ENCODE measurements at regions not wholly inside any gene's neighbourhood (a gene's known extent, or its start where the extent isn't known, plus 50 kb on each side); places are given as distances from the start of the nearest gene placed in this dataset.

DNA sequence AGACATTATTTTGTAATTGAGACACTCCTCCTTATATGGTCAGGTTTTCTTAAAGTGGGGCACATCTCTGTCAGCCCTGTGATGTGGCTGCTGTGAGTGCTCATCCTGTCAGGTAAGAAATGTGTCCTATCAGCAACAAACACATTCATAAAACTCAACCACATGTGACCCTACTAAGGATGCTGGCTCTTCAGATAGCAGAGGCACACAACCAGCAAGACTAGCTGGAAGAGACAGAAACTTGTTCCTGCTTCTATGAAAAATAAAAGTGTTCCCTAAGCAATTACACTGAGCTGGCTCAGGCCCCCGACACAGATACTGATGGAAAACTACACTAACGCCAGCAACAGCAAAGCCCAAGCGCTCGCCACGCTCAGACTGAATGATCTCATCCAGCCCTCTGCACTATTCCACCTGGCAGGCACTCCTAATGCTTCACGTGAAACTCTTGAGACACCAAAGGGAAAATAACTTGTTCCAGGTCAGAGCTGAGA is 49.8 kb upstream of the CYP2D6 start:
- peaks cover 9% of the 10 kb centered on the region for H3K79me2 ChIP-seq (ENCODE audit: insufficient read depth, low read length)
- Mint-ChIP-seq H3K4me3 (ENCODE audit: unreplicated experiment) (no peak overlapping the region), H3K27me3 (ENCODE audit: low read depth, unreplicated experiment) (no peaks in the 10 kb centered on the region), H3K27ac (ENCODE audit: unreplicated experiment) (peak overlapping the region; percentile 63), H3K9me3 (ENCODE audit: unreplicated experiment) (no peaks in the 10 kb centered on the region), H3K36me3 (ENCODE audit: low read depth, unreplicated experiment) (peaks cover 12% of the 10 kb centered on the region), H3K4me1 (ENCODE audit: low read depth, unreplicated experiment) (peaks cover 30% of the 10 kb centered on the region)
- H3K4me3 ChIP-seq (ENCODE audit: insufficient read depth, low read depth, low read length): no peak overlapping the region
- DNase-seq (ENCODE audit: low read depth): peak; percentile 26
- H3K36me3 ChIP-seq (ENCODE audit: insufficient read depth, low read length): no peaks in the 10 kb centered on the region
- peaks cover 9% of the 10 kb centered on the region for H3K4me1 ChIP-seq (ENCODE audit: insufficient read depth, low read length)
- H3K27me3 ChIP-seq (ENCODE audit: insufficient read depth, low read length): no peaks in the 10 kb centered on the region
- H3K9me3 ChIP-seq (ENCODE audit: insufficient read depth, low read depth, low read length): no peaks in the 10 kb centered on the region
- no peak overlapping the region for H3K4me2 ChIP-seq (ENCODE audit: low read length)
- H4K20me1 ChIP-seq (ENCODE audit: insufficient read depth, low read length): peaks cover 94% of the 10 kb centered on the region
- no peak for TF ChIP-seq EZH2 (IDR thresholded peaks at IDR 0.05; ENCODE audit: insufficient read depth, low read length)
- TF ChIP-seq, protein P1, sequence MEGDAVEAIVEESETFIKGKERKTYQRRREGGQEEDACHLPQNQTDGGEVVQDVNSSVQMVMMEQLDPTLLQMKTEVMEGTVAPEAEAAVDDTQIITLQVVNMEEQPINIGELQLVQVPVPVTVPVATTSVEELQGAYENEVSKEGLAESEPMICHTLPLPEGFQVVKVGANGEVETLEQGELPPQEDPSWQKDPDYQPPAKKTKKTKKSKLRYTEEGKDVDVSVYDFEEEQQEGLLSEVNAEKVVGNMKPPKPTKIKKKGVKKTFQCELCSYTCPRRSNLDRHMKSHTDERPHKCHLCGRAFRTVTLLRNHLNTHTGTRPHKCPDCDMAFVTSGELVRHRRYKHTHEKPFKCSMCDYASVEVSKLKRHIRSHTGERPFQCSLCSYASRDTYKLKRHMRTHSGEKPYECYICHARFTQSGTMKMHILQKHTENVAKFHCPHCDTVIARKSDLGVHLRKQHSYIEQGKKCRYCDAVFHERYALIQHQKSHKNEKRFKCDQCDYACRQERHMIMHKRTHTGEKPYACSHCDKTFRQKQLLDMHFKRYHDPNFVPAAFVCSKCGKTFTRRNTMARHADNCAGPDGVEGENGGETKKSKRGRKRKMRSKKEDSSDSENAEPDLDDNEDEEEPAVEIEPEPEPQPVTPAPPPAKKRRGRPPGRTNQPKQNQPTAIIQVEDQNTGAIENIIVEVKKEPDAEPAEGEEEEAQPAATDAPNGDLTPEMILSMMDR (IDR thresholded peaks at IDR 0.05; ENCODE audit: insufficient read depth, low read depth, low read length): no peak
- no peak overlapping the region for H3K9ac ChIP-seq (ENCODE audit: low read length)
- no peak for FAIRE-seq
- H2AFZ ChIP-seq (ENCODE audit: low read depth, low read length): no peak overlapping the region
- no peak overlapping the region for H3K27ac ChIP-seq (ENCODE audit: low read depth, low read length)

All from astrocyte (in vitro differentiated cells and primary cell).